ENCODE measurements at regions not wholly inside any gene's neighbourhood (a gene's known extent, or its start where the extent isn't known, plus 50 kb on each side); places are given as distances from the start of the nearest gene placed in this dataset.

GRCh38 chr3:135740211-135740610 is 225.3 kb upstream of the PPP2R3A start:
- DNase-seq (ENCODE audit: low spot score): no peak

- DNase-seq (ENCODE audit: low spot score): no peak
Observed at GRCh38 chr3:135740751-135741150, 224.8 kb upstream of the PPP2R3A start.

GRCh38 chr3:135751991-135752390 is 213.5 kb upstream of the PPP2R3A start:
- DNase-seq (ENCODE audit: low spot score): no peak

GRCh38 chr3:135752851-135753250 is 212.7 kb upstream of the PPP2R3A start:
- DNase-seq (ENCODE audit: low spot score): no peak

GRCh38 chr3:135753506-135753905 is 212.0 kb upstream of the PPP2R3A start:
- no peak for DNase-seq (ENCODE audit: low spot score)

- no peak for DNase-seq (ENCODE audit: low spot score)
Observed at GRCh38 chr3:135755330-135756105, 210.0 kb upstream of the PPP2R3A start.

- DNase-seq (ENCODE audit: low spot score): no peak
Observed at GRCh38 chr3:135756106-135756668, 209.3 kb upstream of the PPP2R3A start.

- no peak for DNase-seq (ENCODE audit: low spot score)
Observed at GRCh38 chr3:135757421-135757820, 208.1 kb upstream of the PPP2R3A start.

- no peak for DNase-seq (ENCODE audit: low spot score)
Observed at GRCh38 chr3:135758961-135759360, 206.6 kb upstream of the PPP2R3A start.

- no peak for DNase-seq (ENCODE audit: low spot score)
Observed at GRCh38 chr3:135759651-135760050, 205.9 kb upstream of the PPP2R3A start.

- DNase-seq (ENCODE audit: low spot score): peak; percentile 10
Observed at GRCh38 chr3:135760581-135760980, 204.9 kb upstream of the PPP2R3A start.

- peak; percentile 14 for DNase-seq (ENCODE audit: low spot score)
Observed at GRCh38 chr3:135762188-135762856, 203.2 kb upstream of the PPP2R3A start.

GRCh38 chr3:135766115-135766514 is 199.4 kb upstream of the PPP2R3A start:
- DNase-seq (ENCODE audit: low spot score): no peak

- DNase-seq (ENCODE audit: low spot score): no peak
Observed at GRCh38 chr3:135771760-135772159, 193.8 kb upstream of the PPP2R3A start.

GRCh38 chr3:135779024-135779423 is 186.5 kb upstream of the PPP2R3A start:
- no peak for DNase-seq (ENCODE audit: low spot score)

- DNase-seq (ENCODE audit: low spot score): peak; percentile 20
Observed at GRCh38 chr3:135779590-135780235, 185.8 kb upstream of the PPP2R3A start.

GRCh38 chr3:135781026-135781815 is 184.3 kb upstream of the PPP2R3A start:
- no peak for DNase-seq (ENCODE audit: low spot score)

- DNase-seq (ENCODE audit: low spot score): no peak
Observed at GRCh38 chr3:135784557-135784956, 181.0 kb upstream of the PPP2R3A start.

- no peak for DNase-seq (ENCODE audit: low spot score)
Observed at GRCh38 chr3:135788146-135788545, 177.4 kb upstream of the PPP2R3A start.

- no peak for DNase-seq (ENCODE audit: low spot score)
Observed at GRCh38 chr3:135788978-135789377, 176.6 kb upstream of the PPP2R3A start.

GRCh38 chr3:135792174-135792573 is 173.4 kb upstream of the PPP2R3A start:
- no peak for DNase-seq (ENCODE audit: low spot score)

All from AG08395 (cell line).